ENCODE measurements at regions not wholly inside any gene's neighbourhood (a gene's known extent, or its start where the extent isn't known, plus 50 kb on each side); places are given as distances from the start of the nearest gene placed in this dataset.

DNA sequence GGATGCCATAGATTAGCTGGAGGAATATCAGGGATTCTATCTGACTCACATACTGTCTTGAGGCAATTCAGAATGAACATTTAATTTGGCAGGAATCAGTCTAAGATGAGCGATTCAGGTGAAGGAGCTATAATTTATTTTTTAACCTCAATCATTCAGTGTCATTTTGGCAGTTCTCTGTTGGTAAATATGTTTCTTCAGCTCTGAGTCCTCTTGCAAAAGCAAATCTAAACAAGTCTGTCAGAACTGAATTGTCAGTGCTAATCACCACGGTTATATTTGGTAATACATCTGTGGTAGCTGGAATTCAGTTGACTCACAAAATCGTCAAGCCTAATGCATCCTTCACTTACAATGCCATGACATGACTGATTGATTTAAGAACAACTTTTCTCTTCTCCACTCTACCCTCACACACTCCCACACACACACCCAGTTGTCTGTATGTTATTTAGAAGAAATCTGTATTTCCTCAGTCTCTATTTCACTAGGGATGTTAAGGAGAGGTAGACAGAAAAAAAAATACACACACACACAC, 516.6 kb upstream of the NXPH2 start:
- Mint-ChIP-seq H3K4me1 (ENCODE audit: low read depth) (no peaks in the 10 kb centered on the region), H3K4me3 (no peak overlapping the region), H3K9me3 (peaks cover 41% of the 10 kb centered on the region), H3K27me3 (no peaks in the 10 kb centered on the region), H3K36me3 (ENCODE audit: low read depth) (no peaks in the 10 kb centered on the region), H3K27ac (no peak overlapping the region)
- intact Hi-C loops (cut with micrococcal nuclease): no loop called here

DNA sequence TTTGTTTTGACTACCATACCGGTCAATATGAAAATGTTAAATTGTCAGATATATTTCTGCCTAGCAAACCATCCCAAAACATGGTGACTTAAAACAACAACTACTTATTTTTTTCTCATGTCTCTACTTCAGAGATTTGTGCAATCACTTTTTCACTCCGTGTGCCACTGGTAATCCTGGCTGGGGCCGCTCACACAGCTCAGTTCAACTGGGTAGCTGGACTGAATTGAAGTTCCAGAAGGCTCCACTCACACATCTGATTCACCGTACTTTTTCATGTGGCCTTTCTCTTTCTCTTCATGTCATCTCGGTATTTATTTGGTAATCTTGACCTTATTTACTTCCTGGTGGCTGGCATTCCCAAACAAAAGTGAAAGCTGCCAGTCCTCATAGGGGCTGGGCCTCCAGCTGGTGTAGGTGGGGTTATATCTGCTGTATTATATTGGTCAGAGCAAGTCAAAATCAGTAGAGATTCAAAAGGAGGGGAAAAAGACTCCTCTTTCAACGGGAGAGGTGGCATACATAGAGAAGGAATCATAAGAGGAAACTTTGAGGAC, 513.9 kb upstream of the NXPH2 start:
- Mint-ChIP-seq H3K4me1 (ENCODE audit: low read depth) (no peaks in the 10 kb centered on the region), H3K9me3 (peaks cover 37% of the 10 kb centered on the region), H3K36me3 (ENCODE audit: low read depth) (no peaks in the 10 kb centered on the region), H3K4me3 (no peak overlapping the region), H3K27me3 (no peaks in the 10 kb centered on the region), H3K27ac (no peak overlapping the region)
- intact Hi-C loops (cut with micrococcal nuclease): no loop called here

DNA sequence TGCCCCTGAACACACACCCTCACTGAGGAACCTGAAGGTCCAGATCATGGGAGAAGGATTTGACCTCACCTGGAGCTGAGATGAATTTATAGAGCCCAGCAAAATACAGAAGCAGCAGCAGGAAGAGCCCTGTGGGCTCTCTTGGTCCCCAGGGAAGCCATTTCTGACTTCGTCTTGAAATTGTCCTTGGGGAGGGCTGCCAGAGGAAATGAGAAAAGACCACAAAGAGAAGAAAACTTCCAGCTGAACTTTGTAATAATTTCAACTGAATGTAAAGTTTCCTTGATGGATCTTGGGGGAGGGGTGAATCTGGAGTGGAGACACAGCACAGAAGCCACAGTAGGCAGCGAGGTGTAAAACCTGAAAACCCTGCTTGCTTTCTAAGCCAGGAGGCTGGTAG, 500.9 kb upstream of the NXPH2 start:
- no peak overlapping the region for H3K4me3 Mint-ChIP-seq
- no peaks in the 10 kb centered on the region for H3K27me3 Mint-ChIP-seq
- no peak overlapping the region for H3K27ac Mint-ChIP-seq
- H3K4me1 Mint-ChIP-seq (ENCODE audit: low read depth): no peaks in the 10 kb centered on the region
- H3K36me3 Mint-ChIP-seq (ENCODE audit: low read depth): no peaks in the 10 kb centered on the region
- H3K9me3 Mint-ChIP-seq: peaks cover 42% of the 10 kb centered on the region
- intact Hi-C loops (cut with micrococcal nuclease): no loop called here

DNA sequence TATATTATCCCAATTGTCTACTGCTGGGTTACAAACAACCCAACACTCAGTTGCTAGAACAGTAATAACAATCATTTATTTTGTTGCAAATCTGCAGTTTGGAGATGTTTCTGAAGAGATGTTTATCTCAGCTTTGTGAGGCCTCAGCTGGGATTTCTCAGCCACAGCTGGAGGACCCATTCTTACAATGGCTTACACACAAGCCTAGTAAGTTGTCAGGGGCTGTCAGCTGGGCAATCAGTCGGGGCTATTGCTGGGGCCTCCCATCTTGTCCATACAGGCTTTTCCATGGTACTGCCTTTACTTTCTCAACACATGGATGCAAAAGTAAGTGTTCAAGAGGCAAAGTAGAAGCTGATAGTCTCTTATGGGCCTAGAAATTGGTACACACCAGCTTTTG, 491.7 kb upstream of the NXPH2 start:
- Mint-ChIP-seq H3K9me3 (no peaks in the 10 kb centered on the region), H3K36me3 (ENCODE audit: low read depth) (no peaks in the 10 kb centered on the region), H3K4me1 (ENCODE audit: low read depth) (no peaks in the 10 kb centered on the region), H3K4me3 (no peak overlapping the region), H3K27me3 (no peaks in the 10 kb centered on the region), H3K27ac (no peak overlapping the region)
- intact Hi-C loops (cut with micrococcal nuclease): no loop called here

DNA sequence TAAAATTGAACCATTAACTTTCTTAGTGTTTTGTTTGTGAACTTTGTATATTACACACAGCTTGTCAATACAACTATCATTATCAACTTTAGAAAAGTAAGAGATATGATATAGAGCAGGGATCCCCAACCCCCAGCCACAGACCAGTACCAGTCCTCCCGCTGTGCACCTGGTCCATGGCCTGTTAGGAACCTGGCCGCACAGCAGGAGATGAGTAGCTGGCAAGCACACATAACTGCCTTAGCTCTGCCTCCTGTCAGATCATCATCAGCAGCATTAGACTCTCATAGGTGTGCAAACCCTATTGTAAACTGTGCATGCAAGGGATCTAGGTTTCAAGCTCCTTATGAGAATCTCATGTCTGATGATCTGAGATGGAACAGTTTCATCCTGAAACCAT, 491.0 kb upstream of the NXPH2 start:
- Mint-ChIP-seq H3K4me3 (no peak overlapping the region), H3K27me3 (no peaks in the 10 kb centered on the region), H3K27ac (no peak overlapping the region), H3K4me1 (ENCODE audit: low read depth) (no peaks in the 10 kb centered on the region), H3K36me3 (ENCODE audit: low read depth) (no peaks in the 10 kb centered on the region), H3K9me3 (no peaks in the 10 kb centered on the region)
- intact Hi-C loops (cut with micrococcal nuclease): no loop called here

DNA sequence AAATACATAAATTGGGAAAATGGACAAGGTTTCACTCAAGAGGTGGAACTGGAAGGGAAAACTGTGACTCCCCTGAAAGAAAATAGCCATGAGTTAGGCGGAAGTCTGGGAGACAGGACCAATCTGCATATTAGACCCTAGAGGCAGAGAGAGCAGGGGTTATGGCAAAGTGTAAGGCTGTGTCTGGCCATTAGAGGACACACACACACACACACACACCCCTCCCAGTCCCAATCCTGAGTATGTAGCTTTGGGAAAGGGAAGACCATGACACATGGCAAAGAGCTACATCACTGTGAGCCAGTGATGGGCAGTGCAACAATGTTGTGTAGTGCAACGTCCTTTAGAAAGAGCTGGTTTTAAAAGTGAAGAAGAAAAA, 479.9 kb upstream of the NXPH2 start:
- Mint-ChIP-seq H3K4me3 (no peak overlapping the region), H3K27me3 (no peaks in the 10 kb centered on the region), H3K9me3 (peaks cover 9% of the 10 kb centered on the region), H3K27ac (no peak overlapping the region), H3K36me3 (ENCODE audit: low read depth) (no peaks in the 10 kb centered on the region), H3K4me1 (ENCODE audit: low read depth) (no peaks in the 10 kb centered on the region)
- intact Hi-C loops (cut with micrococcal nuclease): no loop called here

DNA sequence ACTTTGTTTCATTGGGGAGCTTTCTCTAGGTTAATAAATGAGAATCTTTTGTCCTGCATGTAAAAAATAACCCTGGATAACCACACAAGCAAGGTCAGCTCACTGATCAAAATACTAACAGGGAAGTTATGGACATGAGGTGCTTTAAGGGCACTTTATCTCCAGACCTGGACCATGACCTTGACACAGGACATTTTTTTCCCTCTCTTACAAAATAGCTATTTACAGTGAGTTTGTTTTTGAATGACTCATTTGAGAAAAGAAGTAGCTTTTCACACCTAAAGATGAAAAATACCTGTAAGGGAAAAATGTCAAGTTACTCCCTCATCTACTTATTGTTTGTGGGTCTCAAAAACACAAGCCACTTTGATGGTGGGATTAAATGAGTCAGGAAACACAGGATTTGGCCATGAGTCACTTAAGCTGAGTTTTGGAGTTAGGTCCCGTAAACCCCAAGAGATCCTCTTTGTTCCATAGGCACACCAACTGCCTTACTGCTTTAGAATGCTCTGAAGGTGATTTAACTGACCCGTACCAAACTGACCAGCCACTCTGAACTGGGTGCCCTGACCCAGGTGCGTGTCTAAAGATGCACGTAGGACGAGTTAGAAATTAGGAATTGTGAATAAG, 479.3 kb upstream of the NXPH2 start:
- intact Hi-C loops (cut with micrococcal nuclease): no loop called here
- no peaks in the 10 kb centered on the region for H3K4me1 Mint-ChIP-seq (ENCODE audit: low read depth)
- no peak overlapping the region for H3K4me3 Mint-ChIP-seq
- H3K9me3 Mint-ChIP-seq: peaks cover 9% of the 10 kb centered on the region
- H3K27me3 Mint-ChIP-seq: no peaks in the 10 kb centered on the region
- H3K27ac Mint-ChIP-seq: no peak overlapping the region
- H3K36me3 Mint-ChIP-seq (ENCODE audit: low read depth): no peaks in the 10 kb centered on the region

DNA sequence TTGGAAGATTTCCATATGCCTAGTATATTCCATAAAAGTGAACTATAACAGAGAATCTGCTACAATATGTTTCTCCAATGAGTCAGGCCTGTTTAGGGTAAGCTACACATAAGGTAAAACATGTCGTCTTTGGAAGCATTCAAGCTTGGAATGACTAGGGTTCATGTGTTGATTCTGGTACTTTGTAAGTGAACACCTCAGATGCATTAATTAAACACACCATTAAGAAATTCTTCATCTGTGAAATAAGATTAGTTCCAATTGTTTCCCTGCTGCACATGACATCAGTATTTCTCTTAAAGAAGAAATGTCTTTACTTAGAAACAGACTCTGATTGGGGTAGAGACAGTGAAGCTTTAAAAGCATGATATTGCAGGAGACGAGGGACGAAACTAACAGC, 461.1 kb upstream of the NXPH2 start:
- H3K4me3 Mint-ChIP-seq: no peak overlapping the region
- H3K36me3 Mint-ChIP-seq (ENCODE audit: low read depth): no peaks in the 10 kb centered on the region
- H3K27ac Mint-ChIP-seq: no peak overlapping the region
- H3K27me3 Mint-ChIP-seq: no peaks in the 10 kb centered on the region
- intact Hi-C loops (cut with micrococcal nuclease): no loop called here
- peaks cover 12% of the 10 kb centered on the region for H3K9me3 Mint-ChIP-seq
- no peaks in the 10 kb centered on the region for H3K4me1 Mint-ChIP-seq (ENCODE audit: low read depth)

DNA sequence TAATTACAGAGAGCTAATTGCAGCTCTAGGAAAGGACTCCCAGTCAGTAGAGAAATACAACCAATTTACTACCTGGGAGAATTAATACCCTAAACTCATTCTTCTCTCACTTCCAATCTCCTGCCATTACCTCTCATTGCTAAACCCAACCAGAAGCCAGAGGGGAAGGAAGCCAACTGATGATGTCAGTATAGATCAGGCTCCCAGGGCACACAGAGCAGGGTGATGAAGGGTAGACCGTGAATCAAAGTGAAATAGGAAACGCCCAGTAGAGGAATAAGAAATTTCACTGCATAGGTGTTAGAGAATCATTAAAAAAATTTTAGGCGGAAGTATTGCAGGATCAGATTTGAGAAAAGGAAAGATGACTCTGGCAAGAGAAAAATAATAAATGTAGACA, 456.8 kb upstream of the NXPH2 start:
- Mint-ChIP-seq H3K27ac (no peak overlapping the region), H3K4me1 (ENCODE audit: low read depth) (no peaks in the 10 kb centered on the region), H3K27me3 (no peaks in the 10 kb centered on the region), H3K36me3 (ENCODE audit: low read depth) (no peaks in the 10 kb centered on the region), H3K9me3 (peaks cover 13% of the 10 kb centered on the region), H3K4me3 (no peak overlapping the region)
- intact Hi-C loops (cut with micrococcal nuclease): no loop called here

DNA sequence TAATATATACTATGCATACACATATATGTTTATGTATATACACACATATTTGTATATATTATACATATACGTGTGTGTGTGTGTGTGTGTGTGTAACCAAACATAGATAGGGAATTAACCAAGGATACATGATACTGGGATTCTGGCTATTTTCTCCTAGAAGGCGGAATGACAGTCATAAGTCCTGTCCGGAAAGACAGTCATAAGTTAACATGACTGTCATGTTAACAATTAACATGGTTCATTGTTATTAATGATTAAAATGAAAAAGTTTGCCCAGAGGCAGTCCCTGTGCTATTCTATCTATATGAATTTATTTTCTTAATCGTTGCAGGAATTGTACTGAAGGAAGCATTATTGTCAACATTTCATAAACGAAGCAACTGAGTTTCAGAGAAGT, 450.7 kb upstream of the NXPH2 start:
- no peaks in the 10 kb centered on the region for H3K9me3 Mint-ChIP-seq
- no peak overlapping the region for H3K27ac Mint-ChIP-seq
- H3K4me3 Mint-ChIP-seq: no peak overlapping the region
- no peaks in the 10 kb centered on the region for H3K4me1 Mint-ChIP-seq (ENCODE audit: low read depth)
- intact Hi-C loops (cut with micrococcal nuclease): no loop called here
- H3K27me3 Mint-ChIP-seq: no peaks in the 10 kb centered on the region
- H3K36me3 Mint-ChIP-seq (ENCODE audit: low read depth): no peaks in the 10 kb centered on the region

DNA sequence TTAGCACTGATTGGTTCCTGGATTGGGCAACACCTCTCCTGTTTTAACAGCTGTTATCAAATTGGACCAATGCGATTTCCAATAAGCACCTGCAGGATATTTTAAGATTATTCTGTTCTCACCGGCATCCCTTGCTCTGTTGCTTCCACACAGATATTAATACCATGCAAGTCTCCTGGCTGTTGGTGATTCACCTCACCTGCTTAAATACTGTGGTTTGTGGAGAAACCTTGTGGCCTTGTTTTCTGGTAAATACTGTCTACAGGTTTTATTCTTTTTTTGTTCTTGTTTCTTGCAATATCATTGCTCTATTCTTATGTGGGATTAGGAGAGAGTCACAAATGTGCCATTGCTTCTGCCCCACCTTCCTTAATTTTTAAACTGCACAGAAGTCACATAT, 448.1 kb upstream of the NXPH2 start:
- Mint-ChIP-seq H3K27me3 (no peaks in the 10 kb centered on the region), H3K36me3 (ENCODE audit: low read depth) (no peaks in the 10 kb centered on the region), H3K4me1 (ENCODE audit: low read depth) (no peaks in the 10 kb centered on the region), H3K4me3 (no peak overlapping the region), H3K27ac (no peak overlapping the region), H3K9me3 (no peaks in the 10 kb centered on the region)
- intact Hi-C loops (cut with micrococcal nuclease): no loop called here

DNA sequence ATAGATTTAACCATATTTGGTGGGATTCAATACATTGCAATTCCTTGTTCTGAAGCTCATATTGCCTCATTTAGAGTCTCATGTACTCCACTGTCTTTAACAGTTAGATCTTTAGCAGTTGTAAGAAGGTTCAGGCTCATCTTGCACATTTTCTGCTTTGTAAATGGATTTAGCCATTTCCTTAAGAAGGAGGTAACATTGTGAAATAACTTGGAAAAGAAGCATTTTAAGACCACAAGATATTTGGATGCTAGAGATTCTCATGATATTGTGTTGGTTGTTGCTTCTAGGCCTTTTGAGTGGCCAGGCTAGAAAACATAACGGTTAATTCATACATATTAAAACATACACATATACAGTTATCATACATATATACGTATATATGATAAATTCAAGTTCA, 445.8 kb upstream of the NXPH2 start:
- no peaks in the 10 kb centered on the region for H3K27me3 Mint-ChIP-seq
- no peaks in the 10 kb centered on the region for H3K4me1 Mint-ChIP-seq (ENCODE audit: low read depth)
- H3K9me3 Mint-ChIP-seq: no peaks in the 10 kb centered on the region
- H3K4me3 Mint-ChIP-seq: no peak overlapping the region
- no peak overlapping the region for H3K27ac Mint-ChIP-seq
- no peaks in the 10 kb centered on the region for H3K36me3 Mint-ChIP-seq (ENCODE audit: low read depth)
- intact Hi-C loops (cut with micrococcal nuclease): no loop called here

DNA sequence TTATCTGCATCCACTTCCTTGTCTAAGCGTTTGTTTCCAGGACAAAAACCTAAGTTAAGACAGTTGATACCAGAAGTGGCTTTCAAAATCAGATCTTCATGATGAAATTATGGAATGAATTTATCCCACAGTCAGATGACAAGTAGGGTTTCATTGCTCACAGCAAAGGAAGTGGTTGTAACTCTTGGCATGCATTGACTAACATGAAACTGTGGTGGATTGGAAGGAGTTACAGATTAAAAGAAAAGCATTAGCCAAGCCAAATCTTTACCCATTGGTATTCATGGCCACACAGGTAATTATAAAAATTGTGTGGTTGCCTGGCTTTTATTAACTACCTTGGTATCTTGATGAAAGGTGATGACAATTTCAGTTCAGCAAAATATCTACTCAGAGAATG, 438.0 kb upstream of the NXPH2 start:
- no peak overlapping the region for H3K27ac Mint-ChIP-seq
- H3K27me3 Mint-ChIP-seq: no peaks in the 10 kb centered on the region
- no peaks in the 10 kb centered on the region for H3K4me1 Mint-ChIP-seq (ENCODE audit: low read depth)
- H3K9me3 Mint-ChIP-seq: peaks cover 19% of the 10 kb centered on the region
- no peaks in the 10 kb centered on the region for H3K36me3 Mint-ChIP-seq (ENCODE audit: low read depth)
- no peak overlapping the region for H3K4me3 Mint-ChIP-seq
- intact Hi-C loops (cut with micrococcal nuclease): no loop called here

DNA sequence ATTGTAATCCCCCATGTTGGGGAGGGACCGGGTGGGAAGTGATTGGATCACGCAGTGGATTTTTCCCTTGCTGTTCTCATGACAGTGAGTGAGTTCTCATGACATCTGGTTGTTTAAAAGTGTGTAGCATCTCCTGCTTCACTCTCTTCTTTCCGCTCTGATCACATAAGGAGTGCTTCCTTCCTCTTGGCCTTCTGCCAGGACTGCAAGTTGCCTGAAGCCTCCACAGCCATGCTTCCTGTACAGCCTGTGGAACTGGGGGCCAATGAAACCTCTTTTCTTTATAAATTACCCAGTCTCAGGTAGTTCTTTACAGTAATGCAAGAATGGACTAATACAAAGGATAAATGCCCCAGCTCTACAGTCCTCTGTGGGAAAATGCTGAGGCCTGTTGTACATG, 437.5 kb upstream of the NXPH2 start:
- intact Hi-C loops (cut with micrococcal nuclease): no loop called here

DNA sequence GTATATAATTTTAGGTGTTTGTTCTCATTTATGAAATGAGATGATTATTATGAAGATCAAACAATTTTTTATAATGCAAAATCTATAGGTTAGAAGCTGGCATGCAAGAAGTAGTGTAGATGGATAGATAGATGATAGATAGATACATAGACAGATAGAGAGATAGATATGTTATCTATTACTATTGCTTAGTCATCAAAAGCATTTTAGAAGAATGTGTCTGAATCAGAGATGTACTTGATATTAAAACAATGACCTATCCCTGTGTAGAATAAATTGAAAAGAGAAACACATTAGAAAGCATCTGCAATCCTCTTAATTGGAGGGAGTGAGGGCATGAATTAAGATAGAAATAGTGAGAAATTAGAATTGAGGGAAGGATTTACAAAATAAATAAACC, 436.2 kb upstream of the NXPH2 start:
- Mint-ChIP-seq H3K27me3 (no peaks in the 10 kb centered on the region), H3K4me3 (no peak overlapping the region), H3K4me1 (ENCODE audit: low read depth) (no peaks in the 10 kb centered on the region), H3K36me3 (ENCODE audit: low read depth) (no peaks in the 10 kb centered on the region), H3K9me3 (peaks cover 29% of the 10 kb centered on the region), H3K27ac (no peak overlapping the region)
- intact Hi-C loops (cut with micrococcal nuclease): no loop called here

More for the DNA sequence above, 437.5 kb upstream of the NXPH2 start:
- Mint-ChIP-seq H3K9me3 (peaks cover 23% of the 10 kb centered on the region), H3K4me1 (ENCODE audit: low read depth) (no peaks in the 10 kb centered on the region), H3K4me3 (no peak overlapping the region), H3K36me3 (ENCODE audit: low read depth) (no peaks in the 10 kb centered on the region), H3K27ac (no peak overlapping the region), H3K27me3 (no peaks in the 10 kb centered on the region)
